Keratinocyte (primary cell): ENCODE measurements at regions not wholly inside any gene's neighbourhood (a gene's known extent, or its start where the extent isn't known, plus 50 kb on each side); places are given as distances from the start of the nearest gene placed in this dataset.

Source experiments
- DNase-seq: peaks from one replicate; pipeline ENCODE4 v3.0.0-alpha.2; 2011; ENCODE audit warnings: low read depth, missing footprints, low spot score
- FAIRE-seq: peaks from 2 replicates; lab custom pipeline; 2011; peaks lifted over from hg19 to GRCh38; lab: Jason Lieb, UNC
- H2AFZ ChIP-seq: 2 replicates; pipeline ENCODE4 v1.6.0; 2012; ENCODE audit warnings: low read length, control low read depth, inconsistent platforms; ENCODE audit not compliant: control insufficient read depth
- H3K27ac ChIP-seq: 2 replicates; pipeline ENCODE4 v1.5.1; 2011; ENCODE audit warnings: low read length; ENCODE audit not compliant: control insufficient read depth, insufficient read depth
- H3K27me3 ChIP-seq: 3 replicates; pipeline ENCODE4 v1.6.0; 2011; ENCODE audit warnings: low read length; ENCODE audit not compliant: control insufficient read depth, insufficient read depth; ENCODE audit errors: extremely low read depth
- H3K36me3 ChIP-seq, 2 experiments: 2 replicates in 1 of 2; 3 replicates in 1 of 2; pipeline ENCODE4 v1.5.1; 2011; ENCODE audit warnings: low read length in 2 of 2, mild to moderate bottlenecking in 1 of 2; ENCODE audit not compliant: control insufficient read depth in 2 of 2, insufficient read depth in 2 of 2; ENCODE audit errors: extremely low read depth in 1 of 2
- H3K4me1 ChIP-seq: 3 replicates; pipeline ENCODE4 v1.5.1; 2011; ENCODE audit warnings: low read length; ENCODE audit not compliant: control insufficient read depth, insufficient read depth; ENCODE audit errors: extremely low read depth
- H3K4me2 ChIP-seq: 3 replicates; pipeline ENCODE4 v1.6.0; 2011; ENCODE audit warnings: low read depth, low read length; ENCODE audit not compliant: control insufficient read depth, insufficient read depth; ENCODE audit errors: extremely low read depth
- H3K4me3 ChIP-seq, 3 experiments: fragments of 200-600 bp in 1 of 3; sonication (generic) in 1 of 3; 2 replicates in 2 of 3; 3 replicates in 1 of 3; pipeline ENCODE4 v1.5.1; 2011 to 2016; ENCODE audit warnings: low read length in 3 of 3, mild to moderate bottlenecking in 3 of 3, control low read depth in 2 of 3, inconsistent platforms in 1 of 3, low read depth in 1 of 3, mixed read lengths in 1 of 3, mixed run types in 1 of 3, moderate library complexity in 1 of 3; ENCODE audit not compliant: control insufficient read depth in 2 of 3, insufficient read depth in 2 of 3; ENCODE audit errors: extremely low read depth in 1 of 3
- H3K79me2 ChIP-seq: 2 replicates; pipeline ENCODE4 v1.6.0; 2012; ENCODE audit warnings: low read length; ENCODE audit not compliant: control insufficient read depth, insufficient read depth
- H3K9ac ChIP-seq: 3 replicates; pipeline ENCODE4 v1.6.0; 2011; ENCODE audit warnings: low read length; ENCODE audit not compliant: control insufficient read depth, insufficient read depth; ENCODE audit errors: extremely low read depth
- H3K9me1 ChIP-seq: 3 replicates; pipeline ENCODE4 v1.6.0; 2011; ENCODE audit warnings: low read length; ENCODE audit not compliant: control insufficient read depth, insufficient read depth; ENCODE audit errors: extremely low read depth
- H3K9me3 ChIP-seq: 2 replicates; pipeline ENCODE4 v1.5.1; 2012; ENCODE audit warnings: low read depth, low read length; ENCODE audit not compliant: control insufficient read depth
- H4K20me1 ChIP-seq: 3 replicates; pipeline ENCODE4 v1.6.0; 2011; ENCODE audit warnings: low read length; ENCODE audit not compliant: control insufficient read depth, insufficient read depth; ENCODE audit errors: extremely low read depth
- EZH2 ChIP-seq: IDR thresholded peaks from one replicate; pipeline ENCODE4 v1.6.1; 2012; ENCODE audit warnings: inconsistent platforms, mild to moderate bottlenecking, low read length, moderate library complexity
- dilution Hi-C: fragments of 300-500 bp; cut with MboI; formaldehyde crosslinking; loops from one replicate; pipeline ENCODE4 v1.7.0; 2020; ENCODE audit warnings: low sequenced_read_pairs; ENCODE audit not compliant: extremely low pct_ligation_motif_present
- TF ChIP-seq, protein P1 (sequence below), 3 experiments: IDR thresholded peaks in 1 of 3; conservative IDR thresholded peaks in 1 of 3; optimal IDR thresholded peaks in 1 of 3; 2 replicates in 2 of 3; 3 replicates in 1 of 3; pipeline versions ENCODE3 to v1.5.1; 2011; ENCODE audit warnings: low read length in 3 of 3, mild to moderate bottlenecking in 3 of 3, moderate library complexity in 2 of 3, control low read depth in 1 of 3, inconsistent platforms in 1 of 3; ENCODE audit not compliant: insufficient read depth in 2 of 3; ENCODE audit errors: extremely low read depth in 1 of 3

DNA sequence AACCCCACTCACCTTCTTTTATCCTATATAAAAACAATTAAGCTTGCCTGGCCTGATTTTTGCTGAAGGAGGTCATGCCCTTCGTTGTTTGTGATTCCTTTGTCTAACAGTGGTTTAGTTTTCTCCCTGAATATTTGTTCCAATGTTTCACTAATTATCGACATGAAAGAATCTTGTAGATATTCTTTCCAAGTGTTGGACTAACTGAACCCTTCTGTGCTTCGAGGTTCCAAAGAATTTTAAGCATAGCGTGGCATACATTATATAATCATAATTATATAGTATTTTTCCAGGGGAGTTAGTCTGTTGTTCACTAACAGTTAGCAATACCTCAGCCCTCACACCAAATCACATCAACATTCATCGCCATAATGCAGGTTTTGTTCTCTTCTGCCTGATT is 418.9 kb upstream of the ADGRL2 start:
- Histone ChIP-seq H2AFZ (no peak overlapping the region), H3K36me3 (no peaks in the 10 kb centered on the region), H3K27ac (no peak overlapping the region), H3K9me1 (no peaks in the 10 kb centered on the region), H3K9ac (no peak overlapping the region), H3K4me2 (no peak overlapping the region), H3K4me1 (no peaks in the 10 kb centered on the region), H3K79me2 (no peaks in the 10 kb centered on the region), H3K9me3 (no peaks in the 10 kb centered on the region), H4K20me1 (no peaks in the 10 kb centered on the region), H3K27me3 (no peaks in the 10 kb centered on the region), H3K4me3 (no peak overlapping the region)
- DNase-seq (no peak), FAIRE-seq (no peak)
- TF ChIP-seq, protein P1, sequence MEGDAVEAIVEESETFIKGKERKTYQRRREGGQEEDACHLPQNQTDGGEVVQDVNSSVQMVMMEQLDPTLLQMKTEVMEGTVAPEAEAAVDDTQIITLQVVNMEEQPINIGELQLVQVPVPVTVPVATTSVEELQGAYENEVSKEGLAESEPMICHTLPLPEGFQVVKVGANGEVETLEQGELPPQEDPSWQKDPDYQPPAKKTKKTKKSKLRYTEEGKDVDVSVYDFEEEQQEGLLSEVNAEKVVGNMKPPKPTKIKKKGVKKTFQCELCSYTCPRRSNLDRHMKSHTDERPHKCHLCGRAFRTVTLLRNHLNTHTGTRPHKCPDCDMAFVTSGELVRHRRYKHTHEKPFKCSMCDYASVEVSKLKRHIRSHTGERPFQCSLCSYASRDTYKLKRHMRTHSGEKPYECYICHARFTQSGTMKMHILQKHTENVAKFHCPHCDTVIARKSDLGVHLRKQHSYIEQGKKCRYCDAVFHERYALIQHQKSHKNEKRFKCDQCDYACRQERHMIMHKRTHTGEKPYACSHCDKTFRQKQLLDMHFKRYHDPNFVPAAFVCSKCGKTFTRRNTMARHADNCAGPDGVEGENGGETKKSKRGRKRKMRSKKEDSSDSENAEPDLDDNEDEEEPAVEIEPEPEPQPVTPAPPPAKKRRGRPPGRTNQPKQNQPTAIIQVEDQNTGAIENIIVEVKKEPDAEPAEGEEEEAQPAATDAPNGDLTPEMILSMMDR (optimal IDR thresholded peaks at IDR 0.05 in 1 of 3, IDR thresholded peaks at IDR 0.05 in 1 of 3, conservative IDR thresholded peaks at IDR 0.05 in 1 of 3; ENCODE audit: extremely low read depth in 1 of 3, insufficient read depth in 2 of 3, low read length in 3 of 3) = no peak
- TF ChIP-seq EZH2 = no peak
- dilution Hi-C loops = no loop called here

DNA sequence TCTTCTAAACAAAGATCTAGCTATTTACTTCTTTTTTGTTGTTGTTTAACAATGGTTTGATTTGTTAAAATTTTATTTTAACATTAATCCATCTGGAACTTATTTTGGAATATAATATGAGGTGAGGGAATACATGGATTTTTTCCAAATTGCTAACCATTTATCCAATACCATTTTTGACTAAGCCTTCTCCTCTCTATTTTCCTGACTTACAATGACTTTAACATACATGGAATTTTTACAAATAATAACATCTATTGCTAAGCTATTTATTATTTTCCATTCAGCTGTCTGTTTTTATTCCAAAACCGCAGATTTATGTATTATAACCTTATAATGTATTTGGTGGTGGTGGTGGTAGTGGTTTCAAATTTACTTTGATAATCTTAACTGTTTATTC is 420.3 kb upstream of the ADGRL2 start:
- Histone ChIP-seq H3K9me3 (no peaks in the 10 kb centered on the region), H3K79me2 (no peaks in the 10 kb centered on the region), H2AFZ (no peak overlapping the region), H3K27ac (no peak overlapping the region), H3K27me3 (no peaks in the 10 kb centered on the region), H3K4me3 (no peak overlapping the region), H3K4me1 (no peaks in the 10 kb centered on the region), H3K36me3 (no peaks in the 10 kb centered on the region), H3K9me1 (no peaks in the 10 kb centered on the region), H3K4me2 (no peak overlapping the region), H3K9ac (no peak overlapping the region), H4K20me1 (no peaks in the 10 kb centered on the region)
- FAIRE-seq (no peak), DNase-seq (no peak)
- dilution Hi-C loops = no loop called here
- TF ChIP-seq, protein P1 (optimal IDR thresholded peaks at IDR 0.05 in 1 of 3, IDR thresholded peaks at IDR 0.05 in 1 of 3, conservative IDR thresholded peaks at IDR 0.05 in 1 of 3; ENCODE audit: extremely low read depth in 1 of 3, insufficient read depth in 2 of 3, low read length in 3 of 3) = no peak
- no peak for TF ChIP-seq EZH2
